PC-3 (cell line): ENCODE measurements at regions not wholly inside any gene's neighbourhood (a gene's known extent, or its start where the extent isn't known, plus 50 kb on each side); places are given as distances from the start of the nearest gene placed in this dataset.

ENCODE experiments used
- ATAC-seq: fragments of 200-7000 bp; cut with Tn5 transposase; 2 replicates; pipeline ENCODE4 v1.9.1; 2020; ENCODE audit warnings: mild to moderate bottlenecking, moderate library complexity
- BruUV-seq: library from RNA; stranded (reverse); fragments of 400-500 nt; replicated peaks from 2 replicates; lab custom pipeline; 2021; lab: Mats Ljungman, UMichigan
- CTCF ChIA-PET: fragments of 300-600 bp; sonication (Branson Sonifier 250); formaldehyde crosslinking; loops from one replicate; lab custom pipeline; 2022; ENCODE audit warnings: antibody characterized with exemption; lab: Charles Lee
- POLR2A ChIA-PET: fragments of 300-600 bp; sonication (Branson Sonifier 250); formaldehyde crosslinking; loops from one replicate; lab custom pipeline; 2022; ENCODE audit warnings: antibody characterized with exemption; ENCODE audit not compliant: unreplicated experiment; lab: Charles Lee
- DNase-seq: peaks from one replicate; pipeline ENCODE4 v3.0.0-alpha.2; 2015
- H2AFZ ChIP-seq: fragments of 300-600 bp; sonication (generic); 2 replicates; pipeline ENCODE4 v1.6.0; 2016; ENCODE audit warnings: antibody characterized with exemption, low read length
- H3F3A ChIP-seq: fragments of 300-600 bp; sonication (generic); one replicate; pipeline ENCODE4 v1.6.0; 2017; ENCODE audit warnings: antibody characterized with exemption, low read length, control low read depth, mild to moderate bottlenecking; ENCODE audit not compliant: unreplicated experiment
- H3K27ac ChIP-seq: fragments of 300-600 bp; sonication (generic); 2 replicates; pipeline ENCODE4 v1.5.1; 2016; ENCODE audit warnings: mild to moderate bottlenecking, low read length
- H3K27me3 ChIP-seq: fragments of 300-600 bp; sonication (generic); 2 replicates; pipeline ENCODE4 v1.6.1; 2016; ENCODE audit warnings: low read length, mixed read lengths
- H3K36me3 ChIP-seq: fragments of 300-600 bp; sonication (generic); 2 replicates; pipeline ENCODE4 v1.6.1; 2016; ENCODE audit warnings: low read depth, mixed run types, low read length, mixed read lengths
- H3K4me1 ChIP-seq: fragments of 300-600 bp; sonication (generic); 2 replicates; pipeline ENCODE4 v1.5.1; 2016; ENCODE audit warnings: low read length; ENCODE audit not compliant: insufficient read depth
- H3K4me2 ChIP-seq: fragments of 300-600 bp; sonication (generic); 2 replicates; pipeline ENCODE4 v1.6.0; 2016; ENCODE audit warnings: low read length
- H3K4me3 ChIP-seq: fragments of 300-600 bp; sonication (generic); 2 replicates; pipeline ENCODE4 v1.5.1; 2016; ENCODE audit warnings: mild to moderate bottlenecking, low read length, mixed read lengths
- H3K79me2 ChIP-seq: fragments of 300-600 bp; sonication (generic); 2 replicates; pipeline ENCODE4 v1.6.1; 2017; ENCODE audit warnings: low read length, mixed read lengths
- H3K9ac ChIP-seq: fragments of 300-600 bp; sonication (generic); 2 replicates; pipeline ENCODE4 v1.6.0; 2016; ENCODE audit warnings: mild to moderate bottlenecking, low read length
- H3K9me2 ChIP-seq: fragments of 300-600 bp; sonication (generic); replicated peaks from 2 replicates; pipeline ENCODE4 v1.6.1; 2016; ENCODE audit warnings: mixed run types, low read length, mixed read lengths
- H3K9me3 ChIP-seq: fragments of 300-600 bp; sonication (generic); 2 replicates; pipeline ENCODE4 v1.6.1; 2016; ENCODE audit warnings: low read length, mixed read lengths
- H4K20me1 ChIP-seq: fragments of 300-600 bp; sonication (generic); 2 replicates; pipeline ENCODE4 v1.6.1; 2016; ENCODE audit warnings: low read length, mixed read lengths
- CTCF ChIP-seq: fragments of 300-600 bp; sonication (generic); conservative IDR thresholded peaks from 2 replicates; pipeline ENCODE4 v1.5.1; 2017; ENCODE audit warnings: antibody characterized with exemption, low read depth, mild to moderate bottlenecking, low read length
- EZH2 ChIP-seq: fragments of 300-600 bp; sonication (generic); IDR thresholded peaks from one replicate; pipeline ENCODE4 v1.6.1; 2017; ENCODE audit warnings: antibody characterized with exemption, mild to moderate bottlenecking, low read length; ENCODE audit not compliant: unreplicated experiment
- EZH2phosphoT487 ChIP-seq: fragments of 300-600 bp; sonication (generic); IDR thresholded peaks from 2 replicates; pipeline ENCODE4 v1.6.1; 2018; ENCODE audit warnings: mild to moderate bottlenecking, antibody characterized with exemption, low read length, borderline replicate concordance
- intact Hi-C: fragments of 100-400 bp; cut with micrococcal nuclease; formaldehyde crosslinking; loops from 2 replicates; pipeline ENCODE4 v1.9.0; 2023

- TF ChIP-seq CTCF (no peak), EZH2 (no peak), EZH2phosphoT487 (no peak)
- H3K79me2 ChIP-seq, result no peaks in the 10 kb centered on the region
- ATAC-seq (no peak), DNase-seq (no peak)
- CTCF ChIA-PET, result interaction anchor here (1.5 kb wide), 1 partner anchor 71 kb away, joined by 4 read pairs; no protein-coding TSS in a partner anchor
- intact Hi-C loops, result no loop called here
- 0 out of 2 replicates have a peak, but pooled peaks cover 3% of the 10 kb centered on the region for H3K9me3 ChIP-seq
- no peak overlapping the region for H3K9ac ChIP-seq
- no peak overlapping the region for H3K4me2 ChIP-seq
- BruUV-seq, result no TSS peak
- H3K9me2 ChIP-seq, result no peaks in the 10 kb centered on the region
- H4K20me1 ChIP-seq, result no peaks in the 10 kb centered on the region
- H3K27ac ChIP-seq, result no peak overlapping the region
- H3K4me1 ChIP-seq, result no peaks in the 10 kb centered on the region
- no peak overlapping the region for H2AFZ ChIP-seq
- H3F3A ChIP-seq, result no peaks in the 10 kb centered on the region
- H3K36me3 ChIP-seq, result no peaks in the 10 kb centered on the region
- no peak overlapping the region for H3K4me3 ChIP-seq
- POLR2A ChIA-PET, result interaction anchor here (0.6 kb wide), 1 partner anchor 69 kb away, joined by 3 read pairs; no protein-coding TSS in a partner anchor
- no peaks in the 10 kb centered on the region for H3K27me3 ChIP-seq
These were observed 116.9 kb upstream of the SCN7A start for GRCh38 chr2:166610913-166611305.

GRCh38 chr2:166610180-166610912 lies 116.3 kb upstream of the SCN7A start:
- Histone ChIP-seq H3K4me1 (no peaks in the 10 kb centered on the region), H3K4me2 (no peak overlapping the region), H4K20me1 (no peaks in the 10 kb centered on the region), H3K27me3 (no peaks in the 10 kb centered on the region), H3K9ac (no peak overlapping the region), H3K79me2 (no peaks in the 10 kb centered on the region), H3K9me3 (no peaks in the 10 kb centered on the region), H3K9me2 (no peaks in the 10 kb centered on the region), H3K27ac (no peak overlapping the region), H3K36me3 (no peaks in the 10 kb centered on the region), H3K4me3 (no peak overlapping the region), H2AFZ (no peak overlapping the region), H3F3A (no peaks in the 10 kb centered on the region)
- no TSS peak for BruUV-seq
- ChIA-PET POLR2A (no interaction called here), CTCF (interaction anchor here (1.5 kb wide), 1 partner anchor 71 kb away, joined by 4 read pairs; no protein-coding TSS in a partner anchor)
- no peak for TF ChIP-seq CTCF
- no peak for TF ChIP-seq EZH2phosphoT487
- no peak for TF ChIP-seq EZH2
- DNase-seq (no peak), ATAC-seq (no peak)
- intact Hi-C loops, result no loop called here
